ENCODE measurements at regions not wholly inside any gene's neighbourhood (a gene's known extent, or its start where the extent isn't known, plus 50 kb on each side); places are given as distances from the start of the nearest gene placed in this dataset.
"Not testable (repeated sequence)": the region's sequence is repeated elsewhere in the genome, so short reads cannot be mapped to it uniquely, and the experiment has no call there.

GRCh38 chr3:34090379-34090778 lies 291.9 kb downstream of the PDCD6IP start:
- peaks cover 0 to 15% (median 2%) of the 10 kb centered on the region in 7 donors for H3K9me3 Mint-ChIP-seq
- H3K27me3 ChIP-seq (ENCODE audit: control insufficient read depth, insufficient read depth, low read length); H3K9me3 ChIP-seq (ENCODE audit: control insufficient read depth in 2 of 2, low read length in 2 of 2); H3K27me3 Mint-ChIP-seq; H3K27ac Mint-ChIP-seq; ATAC-seq (ENCODE audit: low read depth in 2 of 2); H3K27ac ChIP-seq (ENCODE audit: insufficient read depth, low read length, poor library complexity, severe bottlenecking); H3K4me1 ChIP-seq (ENCODE audit: control insufficient read depth, insufficient read depth, low read length, poor library complexity, severe bottlenecking); H3K4me1 Mint-ChIP-seq; DNase-seq; H3K36me3 Mint-ChIP-seq; H3K4me3 Mint-ChIP-seq; H3K4me3 ChIP-seq (ENCODE audit: low read depth, low read length); H3K36me3 ChIP-seq (ENCODE audit: control insufficient read depth, insufficient read depth, low read length): not testable (repeated sequence)

DNA sequence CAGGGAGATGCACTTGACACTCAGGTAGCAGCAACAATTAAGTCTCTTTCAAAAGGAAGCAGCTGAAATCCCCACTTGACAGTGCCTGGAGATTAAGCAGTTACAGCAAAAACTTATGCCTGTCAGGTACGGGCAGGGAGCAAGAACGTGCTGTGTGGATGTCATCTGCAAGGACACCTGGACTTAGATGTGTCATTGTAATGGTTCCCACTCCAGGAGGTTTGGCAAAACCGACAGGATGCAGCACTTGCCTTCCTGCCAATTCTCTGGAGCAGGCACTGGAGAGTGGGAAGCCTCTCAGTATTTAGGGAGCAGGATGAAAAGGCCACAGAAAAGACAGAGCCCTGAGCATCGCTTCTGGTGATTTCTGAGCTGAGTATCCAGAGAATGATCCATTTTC lies 292.4 kb downstream of the PDCD6IP start:
- peaks cover 0 to 10% (median 2%) of the 10 kb centered on the region in 7 donors for H3K9me3 Mint-ChIP-seq
- no peak overlapping the region for H3K27ac ChIP-seq (ENCODE audit: insufficient read depth, low read length, poor library complexity, severe bottlenecking)
- no peaks in the 10 kb centered on the region for H3K27me3 ChIP-seq (ENCODE audit: control insufficient read depth, insufficient read depth, low read length)
- no peak overlapping the region for H3K4me3 ChIP-seq (ENCODE audit: low read depth, low read length)
- no peak overlapping the region for H3K27ac Mint-ChIP-seq
- no peaks in the 10 kb centered on the region for H3K27me3 Mint-ChIP-seq
- no peak for ATAC-seq (ENCODE audit: low read depth in 2 of 2)
- H3K9me3 ChIP-seq (ENCODE audit: control insufficient read depth in 2 of 2, low read length in 2 of 2): no peaks in the 10 kb centered on the region
- H3K4me1 ChIP-seq (ENCODE audit: control insufficient read depth, insufficient read depth, low read length, poor library complexity, severe bottlenecking): no peaks in the 10 kb centered on the region
- H3K36me3 Mint-ChIP-seq: no peaks in the 10 kb centered on the region
- no peaks in the 10 kb centered on the region for H3K36me3 ChIP-seq (ENCODE audit: control insufficient read depth, insufficient read depth, low read length)
- H3K4me1 Mint-ChIP-seq: no peaks in the 10 kb centered on the region
- H3K4me3 Mint-ChIP-seq: no peak overlapping the region
- no peak for DNase-seq

DNA sequence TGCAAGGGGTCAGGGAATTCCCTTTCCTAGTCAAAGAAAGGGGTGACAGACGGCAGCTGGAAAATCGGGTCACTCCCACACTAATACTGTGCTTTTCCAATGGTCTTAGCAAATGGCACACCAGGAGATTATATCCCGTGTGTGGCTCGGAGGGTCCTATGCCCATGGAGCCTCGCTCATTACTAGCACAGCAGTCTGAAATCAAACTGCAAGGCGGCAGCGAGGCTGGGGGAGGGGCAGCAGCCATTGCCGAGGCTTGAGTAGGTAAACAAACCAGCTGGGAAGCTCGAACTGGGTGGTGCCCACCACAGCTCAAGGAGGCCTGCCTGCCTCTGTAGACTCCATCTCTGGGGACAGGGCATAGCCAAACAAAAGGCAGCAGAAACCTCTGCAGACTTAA lies 295.9 kb downstream of the PDCD6IP start:
- not testable (repeated sequence) for H3K9me3 ChIP-seq (ENCODE audit: control insufficient read depth in 2 of 2, low read length in 2 of 2); H3K36me3 Mint-ChIP-seq; H3K4me1 Mint-ChIP-seq; H3K4me1 ChIP-seq (ENCODE audit: control insufficient read depth, insufficient read depth, low read length, poor library complexity, severe bottlenecking); H3K36me3 ChIP-seq (ENCODE audit: control insufficient read depth, insufficient read depth, low read length); H3K4me3 ChIP-seq (ENCODE audit: low read depth, low read length); H3K27ac Mint-ChIP-seq; ATAC-seq (ENCODE audit: low read depth in 2 of 2); H3K27ac ChIP-seq (ENCODE audit: insufficient read depth, low read length, poor library complexity, severe bottlenecking); H3K27me3 ChIP-seq (ENCODE audit: control insufficient read depth, insufficient read depth, low read length); DNase-seq; H3K4me3 Mint-ChIP-seq; H3K27me3 Mint-ChIP-seq
- H3K9me3 Mint-ChIP-seq: peaks cover 0 to 11% (median 0%) of the 10 kb centered on the region in 7 donors

GRCh38 chr3:34102288-34102687 lies 303.9 kb downstream of the PDCD6IP start:
- Mint-ChIP-seq H3K27ac (no peak overlapping the region), H3K9me3 (peaks cover 0 to 6% (median 4%) of the 10 kb centered on the region in 7 donors), H3K4me3 (no peak overlapping the region), H3K36me3 (no peaks in the 10 kb centered on the region), H3K4me1 (no peaks in the 10 kb centered on the region), H3K27me3 (no peaks in the 10 kb centered on the region)
- H3K27me3 ChIP-seq (ENCODE audit: control insufficient read depth, insufficient read depth, low read length): no peaks in the 10 kb centered on the region
- no peak for DNase-seq
- no peak overlapping the region for H3K4me3 ChIP-seq (ENCODE audit: low read depth, low read length)
- H3K9me3 ChIP-seq (ENCODE audit: control insufficient read depth in 2 of 2, low read length in 2 of 2): no peaks in the 10 kb centered on the region
- no peaks in the 10 kb centered on the region for H3K36me3 ChIP-seq (ENCODE audit: control insufficient read depth, insufficient read depth, low read length)
- H3K4me1 ChIP-seq (ENCODE audit: control insufficient read depth, insufficient read depth, low read length, poor library complexity, severe bottlenecking): no peaks in the 10 kb centered on the region
- ATAC-seq (ENCODE audit: low read depth in 2 of 2): no peak
- H3K27ac ChIP-seq (ENCODE audit: insufficient read depth, low read length, poor library complexity, severe bottlenecking): no peak overlapping the region

GRCh38 chr3:34106379-34106778 lies 307.9 kb downstream of the PDCD6IP start:
- H3K36me3 ChIP-seq (ENCODE audit: control insufficient read depth, insufficient read depth, low read length): no peaks in the 10 kb centered on the region
- H3K9me3 ChIP-seq (ENCODE audit: control insufficient read depth in 2 of 2, low read length in 2 of 2): no peaks in the 10 kb centered on the region
- no peak overlapping the region for H3K27ac Mint-ChIP-seq
- no peaks in the 10 kb centered on the region for H3K36me3 Mint-ChIP-seq
- peaks cover 0 to 6% (median 0%) of the 10 kb centered on the region in 7 donors for H3K9me3 Mint-ChIP-seq
- DNase-seq (no peak), ATAC-seq (ENCODE audit: low read depth in 2 of 2) (no peak)
- H3K27me3 Mint-ChIP-seq: no peaks in the 10 kb centered on the region
- no peaks in the 10 kb centered on the region for H3K4me1 ChIP-seq (ENCODE audit: control insufficient read depth, insufficient read depth, low read length, poor library complexity, severe bottlenecking)
- H3K27ac ChIP-seq (ENCODE audit: insufficient read depth, low read length, poor library complexity, severe bottlenecking): no peak overlapping the region
- H3K4me1 Mint-ChIP-seq: no peaks in the 10 kb centered on the region
- H3K27me3 ChIP-seq (ENCODE audit: control insufficient read depth, insufficient read depth, low read length): no peaks in the 10 kb centered on the region
- H3K4me3 ChIP-seq (ENCODE audit: low read depth, low read length): no peak overlapping the region
- no peak overlapping the region for H3K4me3 Mint-ChIP-seq

GRCh38 chr3:34106879-34107278 lies 308.4 kb downstream of the PDCD6IP start:
- ATAC-seq (ENCODE audit: low read depth in 2 of 2) (no peak), DNase-seq (peak in 1 of 3 donors; percentile 27)
- Mint-ChIP-seq H3K27me3 (no peaks in the 10 kb centered on the region), H3K4me3 (no peak overlapping the region), H3K36me3 (no peaks in the 10 kb centered on the region), H3K9me3 (peaks cover 0 to 6% (median 0%) of the 10 kb centered on the region in 7 donors), H3K4me1 (no peaks in the 10 kb centered on the region), H3K27ac (no peak overlapping the region)
- no peaks in the 10 kb centered on the region for H3K4me1 ChIP-seq (ENCODE audit: control insufficient read depth, insufficient read depth, low read length, poor library complexity, severe bottlenecking)
- no peak overlapping the region for H3K4me3 ChIP-seq (ENCODE audit: low read depth, low read length)
- no peaks in the 10 kb centered on the region for H3K36me3 ChIP-seq (ENCODE audit: control insufficient read depth, insufficient read depth, low read length)
- H3K27ac ChIP-seq (ENCODE audit: insufficient read depth, low read length, poor library complexity, severe bottlenecking): no peak overlapping the region
- H3K9me3 ChIP-seq (ENCODE audit: control insufficient read depth in 2 of 2, low read length in 2 of 2): no peaks in the 10 kb centered on the region
- H3K27me3 ChIP-seq (ENCODE audit: control insufficient read depth, insufficient read depth, low read length): no peaks in the 10 kb centered on the region

- ATAC-seq (ENCODE audit: low read depth in 2 of 2): no peak
- Mint-ChIP-seq H3K27me3 (no peaks in the 10 kb centered on the region), H3K4me3 (no peak overlapping the region)
These were observed 309.2 kb downstream of the PDCD6IP start for GRCh38 chr3:34107669-34108068.

DNA sequence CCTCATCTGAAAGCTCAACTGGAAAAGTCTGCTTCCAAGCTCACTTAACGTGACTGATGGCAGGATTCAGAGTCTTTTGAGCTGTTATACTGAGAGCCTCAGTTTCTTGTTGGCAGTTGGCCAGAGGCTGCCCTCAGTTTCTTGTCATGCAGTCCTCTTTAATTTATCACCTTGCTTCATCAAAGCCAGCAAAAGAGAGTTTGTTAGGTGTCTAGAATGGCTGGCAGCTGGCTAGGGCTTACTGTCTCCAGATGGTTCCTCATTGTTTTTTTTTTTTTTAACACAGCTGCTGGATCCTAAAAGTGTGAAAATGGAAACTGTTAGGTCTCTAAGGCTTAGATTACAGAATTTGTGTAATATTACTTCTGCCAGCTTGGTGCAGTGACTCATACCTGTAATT lies 310.6 kb downstream of the PDCD6IP start:
- Histone ChIP-seq H3K9me3 (ENCODE audit: control insufficient read depth in 2 of 2, low read length in 2 of 2) (no peaks in the 10 kb centered on the region), H3K4me1 (ENCODE audit: control insufficient read depth, insufficient read depth, low read length, poor library complexity, severe bottlenecking) (no peaks in the 10 kb centered on the region), H3K27me3 (ENCODE audit: control insufficient read depth, insufficient read depth, low read length) (no peaks in the 10 kb centered on the region), H3K4me3 (ENCODE audit: low read depth, low read length) (no peak overlapping the region), H3K27ac (ENCODE audit: insufficient read depth, low read length, poor library complexity, severe bottlenecking) (no peak overlapping the region), H3K36me3 (ENCODE audit: control insufficient read depth, insufficient read depth, low read length) (no peaks in the 10 kb centered on the region)
- H3K27ac Mint-ChIP-seq: no peak overlapping the region
- no peaks in the 10 kb centered on the region for H3K36me3 Mint-ChIP-seq
- no peak overlapping the region for H3K4me3 Mint-ChIP-seq
- peaks cover 0 to 6% (median 4%) of the 10 kb centered on the region in 7 donors for H3K9me3 Mint-ChIP-seq
- no peak for ATAC-seq (ENCODE audit: low read depth in 2 of 2)
- H3K27me3 Mint-ChIP-seq: no peaks in the 10 kb centered on the region
- no peaks in the 10 kb centered on the region for H3K4me1 Mint-ChIP-seq
- no peak for DNase-seq

More at GRCh38 chr3:34107669-34108068, 309.2 kb downstream of the PDCD6IP start:
- no peak for DNase-seq
- H3K4me3 ChIP-seq (ENCODE audit: low read depth, low read length): no peak overlapping the region
- H3K9me3 ChIP-seq (ENCODE audit: control insufficient read depth in 2 of 2, low read length in 2 of 2): no peaks in the 10 kb centered on the region
- no peaks in the 10 kb centered on the region for H3K27me3 ChIP-seq (ENCODE audit: control insufficient read depth, insufficient read depth, low read length)
- peaks cover 0 to 6% (median under 1%) of the 10 kb centered on the region in 7 donors for H3K9me3 Mint-ChIP-seq
- H3K4me1 ChIP-seq (ENCODE audit: control insufficient read depth, insufficient read depth, low read length, poor library complexity, severe bottlenecking): no peaks in the 10 kb centered on the region
- no peaks in the 10 kb centered on the region for H3K4me1 Mint-ChIP-seq
- H3K36me3 ChIP-seq (ENCODE audit: control insufficient read depth, insufficient read depth, low read length): no peaks in the 10 kb centered on the region
- no peak overlapping the region for H3K27ac ChIP-seq (ENCODE audit: insufficient read depth, low read length, poor library complexity, severe bottlenecking)
- no peak overlapping the region for H3K27ac Mint-ChIP-seq
- no peaks in the 10 kb centered on the region for H3K36me3 Mint-ChIP-seq
